Neural crest cell (in vitro differentiated cells): ENCODE measurements at regions not wholly inside any gene's neighbourhood (a gene's known extent, or its start where the extent isn't known, plus 50 kb on each side); places are given as distances from the start of the nearest gene placed in this dataset.
"Not testable (repeated sequence)": the region's sequence is repeated elsewhere in the genome, so short reads cannot be mapped to it uniquely, and the experiment has no call there.

Experiments used
- DNase-seq: peaks from one replicate; pipeline ENCODE4 v3.0.0; 2021; ENCODE audit warnings: low read depth, mixed read lengths, low spot score
- H3K27ac Mint-ChIP-seq: one replicate; pipeline ENCODE4 v1.8.0; 2021; ENCODE audit warnings: mild to moderate bottlenecking, mixed read lengths; ENCODE audit not compliant: unreplicated experiment
- H3K27me3 Mint-ChIP-seq: 2 replicates; pipeline ENCODE4 v1.8.0; 2021; ENCODE audit warnings: low read depth, mild to moderate bottlenecking, mixed read lengths
- H3K36me3 Mint-ChIP-seq: 2 replicates; pipeline ENCODE4 v1.8.0; 2021; ENCODE audit warnings: low read depth, mild to moderate bottlenecking, mixed read lengths
- H3K4me1 Mint-ChIP-seq: 2 replicates; pipeline ENCODE4 v1.8.0; 2021; ENCODE audit warnings: mixed read lengths
- H3K4me3 Mint-ChIP-seq: one replicate; pipeline ENCODE4 v1.8.0; 2021; ENCODE audit warnings: mild to moderate bottlenecking, mixed read lengths
- H3K9me3 Mint-ChIP-seq: 2 replicates; pipeline ENCODE4 v1.8.0; 2021; ENCODE audit warnings: mixed read lengths
- TF ChIP-seq, protein P1 (sequence below): fragments of 200-600 bp; sonication (generic); conservative IDR thresholded peaks from 2 replicates; pipeline ENCODE4 v1.5.0; 2021; ENCODE audit warnings: antibody characterized with exemption, mild to moderate bottlenecking

DNA sequence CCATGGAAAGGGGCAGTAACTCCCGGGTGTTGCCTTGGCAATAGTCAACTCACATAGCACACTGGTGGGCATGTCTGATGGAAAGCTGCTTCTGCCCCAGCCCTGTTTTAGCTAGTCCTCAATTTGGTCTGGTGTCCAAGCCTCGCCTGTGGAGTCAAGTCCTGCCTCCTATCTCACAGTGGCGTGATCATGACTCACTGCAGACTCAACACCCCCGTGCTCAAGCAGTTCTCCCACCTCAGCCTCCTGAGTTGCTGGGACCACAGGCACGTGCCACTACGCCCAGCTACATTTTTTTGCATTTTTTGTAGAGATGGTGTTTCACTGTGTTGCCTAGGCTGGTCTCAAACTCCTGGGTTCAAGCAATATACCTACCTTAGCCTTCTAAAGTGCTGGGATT is 218.9 kb upstream of the FRG2C start:
- H3K4me1 Mint-ChIP-seq, H3K4me3 Mint-ChIP-seq, H3K9me3 Mint-ChIP-seq, H3K36me3 Mint-ChIP-seq, H3K27ac Mint-ChIP-seq, H3K27me3 Mint-ChIP-seq, DNase-seq: not testable (repeated sequence)

DNA sequence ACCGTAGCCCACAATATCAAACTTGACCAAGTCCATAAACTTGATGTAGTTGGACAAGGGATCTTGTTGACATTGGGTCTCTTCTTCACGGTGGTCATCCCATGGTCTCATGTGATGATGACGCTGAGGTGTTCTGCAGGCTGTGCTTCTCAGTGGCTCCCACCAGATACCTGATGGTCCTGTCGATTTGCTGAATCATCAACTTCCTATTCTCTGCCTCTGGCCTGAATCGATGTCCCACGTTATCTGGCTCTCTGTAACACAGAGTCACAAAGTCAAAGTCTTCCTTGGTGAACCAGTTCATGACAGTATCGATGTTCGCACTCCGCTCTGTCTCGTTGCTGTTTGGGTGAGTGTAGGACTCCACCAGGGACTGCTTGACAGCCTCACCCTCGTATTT is 217.2 kb upstream of the FRG2C start:
- H3K4me1 Mint-ChIP-seq, H3K36me3 Mint-ChIP-seq, H3K27me3 Mint-ChIP-seq, H3K9me3 Mint-ChIP-seq, H3K4me3 Mint-ChIP-seq, H3K27ac Mint-ChIP-seq, DNase-seq: not testable (repeated sequence)

DNA sequence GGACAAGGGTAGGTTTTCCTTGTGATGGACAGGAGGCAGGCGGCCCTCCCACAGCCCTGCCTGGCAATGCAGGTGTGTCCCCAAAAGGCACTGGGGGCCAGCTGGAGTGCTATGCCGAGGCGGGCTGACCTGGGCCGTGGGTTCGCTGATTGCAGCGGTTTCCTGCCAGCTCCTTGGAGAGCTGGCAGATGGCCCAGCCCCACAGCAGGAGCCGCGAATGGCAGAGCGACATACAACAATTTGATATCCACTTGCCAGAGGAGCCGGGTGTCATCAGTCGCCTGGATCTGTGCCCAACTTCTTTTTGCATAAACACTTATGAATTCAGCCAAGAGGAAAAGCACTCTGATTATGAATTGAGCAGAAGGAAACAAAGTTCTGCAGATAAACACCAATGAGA is 210.8 kb upstream of the FRG2C start:
- H3K4me3 Mint-ChIP-seq, H3K27me3 Mint-ChIP-seq, H3K9me3 Mint-ChIP-seq, H3K27ac Mint-ChIP-seq, H3K4me1 Mint-ChIP-seq, DNase-seq, H3K36me3 Mint-ChIP-seq: not testable (repeated sequence)

DNA sequence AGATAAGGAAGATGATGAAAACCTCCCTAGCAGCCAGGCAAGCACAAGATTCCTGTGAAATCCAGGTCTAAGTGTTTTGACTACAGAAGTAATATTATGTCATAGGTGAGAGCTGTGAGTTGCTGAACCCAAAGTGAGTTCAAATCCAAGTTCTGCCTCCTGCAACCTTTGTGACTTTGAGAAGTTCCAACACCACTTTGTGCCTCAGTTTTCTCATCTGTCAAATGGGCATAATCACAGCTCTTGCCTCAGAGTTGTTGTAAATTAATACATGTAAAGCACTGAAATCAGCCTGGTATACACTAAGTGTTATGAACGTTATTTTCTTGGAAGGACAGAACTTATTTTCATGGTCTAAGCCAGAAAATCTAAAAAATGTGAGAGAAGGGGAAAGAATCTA is 210.3 kb upstream of the FRG2C start:
- not testable (repeated sequence) for H3K36me3 Mint-ChIP-seq, H3K4me1 Mint-ChIP-seq, DNase-seq, H3K27ac Mint-ChIP-seq, H3K4me3 Mint-ChIP-seq, H3K9me3 Mint-ChIP-seq, H3K27me3 Mint-ChIP-seq

DNA sequence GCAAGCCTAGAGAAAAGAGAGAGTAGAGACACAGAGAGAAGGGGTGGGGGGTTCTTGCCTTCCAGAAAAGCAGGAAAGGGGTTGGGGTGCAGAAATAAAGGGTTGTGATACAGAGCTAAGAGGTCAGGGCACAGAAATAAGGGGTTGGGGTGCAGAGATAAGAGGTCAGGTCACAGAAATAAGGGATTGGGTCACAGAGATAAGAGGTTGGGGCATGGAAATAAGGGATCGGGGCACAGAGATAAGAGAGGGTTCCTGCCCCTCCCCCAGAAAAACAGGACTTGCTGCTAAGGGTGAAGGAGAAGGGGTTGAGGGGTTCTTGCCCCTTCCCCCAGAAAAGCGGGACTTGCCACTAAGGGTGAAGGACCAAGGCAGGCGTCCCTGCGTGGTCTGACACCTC is 189.6 kb upstream of the FRG2C start:
- not testable (repeated sequence) for H3K27me3 Mint-ChIP-seq, H3K4me3 Mint-ChIP-seq, H3K27ac Mint-ChIP-seq, H3K4me1 Mint-ChIP-seq, H3K9me3 Mint-ChIP-seq, DNase-seq, H3K36me3 Mint-ChIP-seq

DNA sequence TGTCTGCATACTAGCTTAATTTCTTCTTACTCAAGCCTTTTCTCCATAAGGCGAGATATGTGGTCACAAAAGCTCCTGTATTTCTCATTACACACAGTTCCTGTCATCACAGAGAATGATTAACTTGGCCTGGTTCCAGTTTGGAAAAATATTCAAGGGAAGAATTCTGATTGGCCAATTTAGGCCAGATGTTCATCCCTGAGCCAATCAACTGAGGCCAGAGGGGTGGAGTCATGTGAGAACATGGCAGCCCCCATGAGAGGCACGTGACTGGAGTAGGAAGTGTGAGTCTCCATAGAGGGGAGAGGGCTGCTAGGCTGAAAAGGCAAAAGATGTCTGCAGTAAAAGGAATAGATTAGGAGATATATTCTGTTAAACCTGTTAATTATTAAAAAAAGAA is 167.5 kb upstream of the FRG2C start:
- not testable (repeated sequence) for DNase-seq, H3K9me3 Mint-ChIP-seq, H3K4me3 Mint-ChIP-seq, H3K4me1 Mint-ChIP-seq, H3K27me3 Mint-ChIP-seq, H3K36me3 Mint-ChIP-seq, H3K27ac Mint-ChIP-seq

DNA sequence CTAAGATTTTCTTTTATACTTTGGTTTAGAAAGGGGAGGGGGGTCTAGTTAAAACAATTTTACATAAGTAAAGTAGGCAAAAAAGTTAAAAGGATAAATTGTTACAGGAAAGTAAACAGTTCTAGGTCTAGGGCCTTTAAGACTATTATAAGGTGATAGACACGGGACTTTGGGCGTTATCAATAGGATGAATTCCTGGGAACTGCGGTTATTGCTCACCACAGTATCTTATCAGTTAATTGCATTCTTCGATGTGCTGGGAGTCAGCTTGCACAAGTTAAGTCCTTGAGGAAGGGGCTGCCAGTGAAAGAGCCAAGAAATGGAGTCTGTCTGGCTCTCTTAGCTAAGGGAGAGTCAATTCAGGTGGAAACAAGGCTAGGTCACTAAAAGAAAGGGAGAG is 163.8 kb upstream of the FRG2C start:
- not testable (repeated sequence) for H3K9me3 Mint-ChIP-seq, H3K36me3 Mint-ChIP-seq, H3K27ac Mint-ChIP-seq, H3K27me3 Mint-ChIP-seq, H3K4me3 Mint-ChIP-seq, DNase-seq
- peaks cover 13% of the 10 kb centered on the region for H3K4me1 Mint-ChIP-seq

DNA sequence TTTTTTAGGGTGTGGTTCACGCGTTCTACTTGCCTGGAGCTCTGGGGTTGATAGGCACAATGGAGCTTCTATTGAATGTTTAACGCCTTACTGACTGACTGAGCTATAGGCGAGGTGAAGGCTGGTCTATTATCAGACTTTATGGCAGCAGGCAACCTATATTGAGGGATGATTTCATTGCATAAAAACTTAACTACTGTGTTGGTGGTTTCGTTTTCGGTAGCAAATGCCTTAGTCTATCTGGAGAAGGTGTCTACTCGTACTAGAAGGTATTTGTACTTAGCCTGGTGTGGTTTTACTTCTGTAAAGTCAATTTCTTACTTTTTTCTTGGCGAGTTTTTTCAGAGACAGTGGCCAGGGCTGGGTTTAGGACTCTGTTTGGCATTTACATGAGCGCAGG is 162.0 kb upstream of the FRG2C start:
- DNase-seq, H3K4me3 Mint-ChIP-seq, H3K36me3 Mint-ChIP-seq, H3K27me3 Mint-ChIP-seq, H3K9me3 Mint-ChIP-seq: not testable (repeated sequence)
- H3K27ac Mint-ChIP-seq, result peak overlapping the region; percentile 54
- H3K4me1 Mint-ChIP-seq, result peaks cover 13% of the 10 kb centered on the region

DNA sequence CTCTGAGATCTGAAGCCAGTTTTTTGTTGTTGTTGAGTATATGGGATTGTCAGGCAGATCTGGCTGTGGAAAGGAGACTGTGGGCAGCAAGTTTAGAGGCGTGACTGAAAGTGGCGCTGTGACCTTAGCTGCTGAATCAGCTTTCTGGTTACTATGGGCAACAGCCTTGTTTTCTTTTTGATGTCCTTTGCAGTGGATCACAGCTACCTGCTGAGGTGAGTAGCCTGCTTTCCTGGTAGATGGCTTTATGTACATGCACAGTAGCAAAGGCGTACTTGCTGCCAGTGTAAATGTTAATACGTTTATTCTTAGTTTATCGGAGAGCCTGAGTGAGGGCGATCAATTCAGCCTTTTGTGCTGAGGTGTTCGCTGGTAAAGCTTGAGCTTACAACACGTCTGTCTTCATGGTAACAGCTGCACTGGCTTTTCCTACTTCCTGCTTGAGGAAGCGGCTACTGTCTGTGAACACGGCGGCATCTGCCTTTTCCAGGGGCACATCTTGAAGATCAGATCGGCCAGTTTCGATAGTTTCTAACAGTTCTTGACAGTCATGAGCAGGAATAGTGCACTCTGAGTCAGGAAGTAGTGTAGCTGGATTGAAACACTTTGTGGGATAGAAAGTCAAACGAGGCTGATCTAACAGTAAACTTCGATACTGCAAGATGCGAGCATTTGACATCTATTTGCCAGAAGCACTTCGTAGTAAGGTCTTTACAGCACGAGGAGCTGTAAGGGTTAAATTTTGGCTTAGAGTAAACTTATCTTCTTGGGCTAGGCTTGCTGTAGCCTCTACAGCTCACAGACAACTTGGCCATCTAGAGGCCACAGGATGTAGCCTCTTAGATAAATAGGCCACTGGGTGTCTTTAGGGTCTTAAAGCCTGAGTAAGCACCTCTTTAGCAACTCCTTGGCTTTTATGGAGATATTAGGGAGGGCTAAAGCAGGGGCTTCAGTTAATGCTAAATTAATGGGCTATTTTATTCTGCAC is 161.1 kb upstream of the FRG2C start:
- H3K27me3 Mint-ChIP-seq, result not testable (repeated sequence)

More for the DNA sequence above, 161.1 kb upstream of the FRG2C start:
- Mint-ChIP-seq H3K27ac (peak overlapping the region; percentile 70), H3K4me1 (peaks cover 13% of the 10 kb centered on the region)
- H3K4me3 Mint-ChIP-seq, H3K9me3 Mint-ChIP-seq, H3K36me3 Mint-ChIP-seq: not testable (repeated sequence)
- TF ChIP-seq, protein P1, sequence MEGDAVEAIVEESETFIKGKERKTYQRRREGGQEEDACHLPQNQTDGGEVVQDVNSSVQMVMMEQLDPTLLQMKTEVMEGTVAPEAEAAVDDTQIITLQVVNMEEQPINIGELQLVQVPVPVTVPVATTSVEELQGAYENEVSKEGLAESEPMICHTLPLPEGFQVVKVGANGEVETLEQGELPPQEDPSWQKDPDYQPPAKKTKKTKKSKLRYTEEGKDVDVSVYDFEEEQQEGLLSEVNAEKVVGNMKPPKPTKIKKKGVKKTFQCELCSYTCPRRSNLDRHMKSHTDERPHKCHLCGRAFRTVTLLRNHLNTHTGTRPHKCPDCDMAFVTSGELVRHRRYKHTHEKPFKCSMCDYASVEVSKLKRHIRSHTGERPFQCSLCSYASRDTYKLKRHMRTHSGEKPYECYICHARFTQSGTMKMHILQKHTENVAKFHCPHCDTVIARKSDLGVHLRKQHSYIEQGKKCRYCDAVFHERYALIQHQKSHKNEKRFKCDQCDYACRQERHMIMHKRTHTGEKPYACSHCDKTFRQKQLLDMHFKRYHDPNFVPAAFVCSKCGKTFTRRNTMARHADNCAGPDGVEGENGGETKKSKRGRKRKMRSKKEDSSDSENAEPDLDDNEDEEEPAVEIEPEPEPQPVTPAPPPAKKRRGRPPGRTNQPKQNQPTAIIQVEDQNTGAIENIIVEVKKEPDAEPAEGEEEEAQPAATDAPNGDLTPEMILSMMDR, result peak; percentile 24
- peak; percentile 3 for DNase-seq
